ENCODE measurements at regions not wholly inside any gene's neighbourhood (a gene's known extent, or its start where the extent isn't known, plus 50 kb on each side); places are given as distances from the start of the nearest gene placed in this dataset.

DNA sequence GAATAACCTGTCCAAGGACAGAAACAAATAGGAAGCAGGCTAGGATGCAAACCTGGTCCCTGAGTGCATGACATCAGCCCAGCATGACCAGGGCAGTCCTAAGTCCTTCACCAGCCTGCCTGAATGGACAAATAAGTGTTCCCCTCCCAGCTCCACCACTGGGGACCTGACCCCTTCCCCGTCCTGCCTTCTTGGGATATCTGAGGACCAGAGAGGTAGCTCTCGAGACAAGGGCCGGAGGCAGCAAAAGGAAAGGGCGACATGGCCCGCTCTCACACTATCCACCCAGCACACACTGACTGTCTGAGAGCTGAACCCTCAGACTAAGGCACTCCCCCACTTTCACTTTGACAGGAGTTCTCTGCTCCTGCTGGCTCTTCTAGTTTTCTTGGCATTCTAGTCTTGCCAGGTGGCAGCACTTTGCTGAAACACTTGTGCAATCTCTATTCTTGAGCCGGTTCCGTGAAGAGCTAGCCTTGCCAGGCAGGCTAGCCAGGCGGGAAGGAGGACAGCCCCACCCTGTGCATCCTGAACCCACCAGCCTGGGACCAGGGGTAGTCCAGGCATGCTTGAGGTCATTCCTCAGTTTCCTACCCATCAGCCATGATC is 251.1 kb upstream of the RAB4A start:
- TF ChIP-seq, protein P1, sequence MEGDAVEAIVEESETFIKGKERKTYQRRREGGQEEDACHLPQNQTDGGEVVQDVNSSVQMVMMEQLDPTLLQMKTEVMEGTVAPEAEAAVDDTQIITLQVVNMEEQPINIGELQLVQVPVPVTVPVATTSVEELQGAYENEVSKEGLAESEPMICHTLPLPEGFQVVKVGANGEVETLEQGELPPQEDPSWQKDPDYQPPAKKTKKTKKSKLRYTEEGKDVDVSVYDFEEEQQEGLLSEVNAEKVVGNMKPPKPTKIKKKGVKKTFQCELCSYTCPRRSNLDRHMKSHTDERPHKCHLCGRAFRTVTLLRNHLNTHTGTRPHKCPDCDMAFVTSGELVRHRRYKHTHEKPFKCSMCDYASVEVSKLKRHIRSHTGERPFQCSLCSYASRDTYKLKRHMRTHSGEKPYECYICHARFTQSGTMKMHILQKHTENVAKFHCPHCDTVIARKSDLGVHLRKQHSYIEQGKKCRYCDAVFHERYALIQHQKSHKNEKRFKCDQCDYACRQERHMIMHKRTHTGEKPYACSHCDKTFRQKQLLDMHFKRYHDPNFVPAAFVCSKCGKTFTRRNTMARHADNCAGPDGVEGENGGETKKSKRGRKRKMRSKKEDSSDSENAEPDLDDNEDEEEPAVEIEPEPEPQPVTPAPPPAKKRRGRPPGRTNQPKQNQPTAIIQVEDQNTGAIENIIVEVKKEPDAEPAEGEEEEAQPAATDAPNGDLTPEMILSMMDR (IDR thresholded peaks at IDR 0.05) = no peak
- TF ChIP-seq POLR2A (IDR thresholded peaks at IDR 0.05) = no peak

Measured in right lobe of liver (tissue), 4 donors.